GM23338 (cell line): ENCODE measurements at regions not wholly inside any gene's neighbourhood (a gene's known extent, or its start where the extent isn't known, plus 50 kb on each side); places are given as distances from the start of the nearest gene placed in this dataset.
"Not testable (repeated sequence)": the region's sequence is repeated elsewhere in the genome, so short reads cannot be mapped to it uniquely, and the experiment has no call there.

Experiments
- CREB1 ChIP-seq: fragments of 250-450 bp; sonication (Bioruptor Pico); IDR thresholded peaks from 2 replicates; pipeline ENCODE4 v1.5.0; 2020; ENCODE audit warnings: low read depth, mild to moderate bottlenecking, moderate library complexity
- EZH2 ChIP-seq: fragments of 200-600 bp; sonication (generic); IDR thresholded peaks from one replicate; pipeline ENCODE4 v1.8.0; 2017; ENCODE audit warnings: antibody characterized with exemption, mild to moderate bottlenecking, low read depth; ENCODE audit not compliant: unreplicated experiment
- JUNB ChIP-seq: IDR thresholded peaks from one replicate; pipeline ENCODE4 v1.6.1; 2016; ENCODE audit warnings: antibody characterized with exemption; ENCODE audit not compliant: unreplicated experiment
- POLR2AphosphoS5 ChIP-seq: IDR thresholded peaks from 2 replicates; pipeline ENCODE4 v1.6.1; 2016; ENCODE audit warnings: antibody characterized with exemption, low read depth
- TF ChIP-seq, protein P1 (sequence below), 2 experiments: fragments of 200-600 bp in 1 of 2; sonication (generic) in 1 of 2; conservative IDR thresholded peaks; 2 replicates each; pipeline versions ENCODE4 v1.5.1 to v1.6.1; 2016 to 2017; ENCODE audit warnings: antibody characterized with exemption in 2 of 2, low read depth in 2 of 2, mild to moderate bottlenecking in 2 of 2, moderate library complexity in 1 of 2
- TF ChIP-seq, protein P2 (sequence below): IDR thresholded peaks from one replicate; pipeline ENCODE4 v1.6.1; 2018; ENCODE audit warnings: antibody characterized with exemption; ENCODE audit not compliant: unreplicated experiment

DNA sequence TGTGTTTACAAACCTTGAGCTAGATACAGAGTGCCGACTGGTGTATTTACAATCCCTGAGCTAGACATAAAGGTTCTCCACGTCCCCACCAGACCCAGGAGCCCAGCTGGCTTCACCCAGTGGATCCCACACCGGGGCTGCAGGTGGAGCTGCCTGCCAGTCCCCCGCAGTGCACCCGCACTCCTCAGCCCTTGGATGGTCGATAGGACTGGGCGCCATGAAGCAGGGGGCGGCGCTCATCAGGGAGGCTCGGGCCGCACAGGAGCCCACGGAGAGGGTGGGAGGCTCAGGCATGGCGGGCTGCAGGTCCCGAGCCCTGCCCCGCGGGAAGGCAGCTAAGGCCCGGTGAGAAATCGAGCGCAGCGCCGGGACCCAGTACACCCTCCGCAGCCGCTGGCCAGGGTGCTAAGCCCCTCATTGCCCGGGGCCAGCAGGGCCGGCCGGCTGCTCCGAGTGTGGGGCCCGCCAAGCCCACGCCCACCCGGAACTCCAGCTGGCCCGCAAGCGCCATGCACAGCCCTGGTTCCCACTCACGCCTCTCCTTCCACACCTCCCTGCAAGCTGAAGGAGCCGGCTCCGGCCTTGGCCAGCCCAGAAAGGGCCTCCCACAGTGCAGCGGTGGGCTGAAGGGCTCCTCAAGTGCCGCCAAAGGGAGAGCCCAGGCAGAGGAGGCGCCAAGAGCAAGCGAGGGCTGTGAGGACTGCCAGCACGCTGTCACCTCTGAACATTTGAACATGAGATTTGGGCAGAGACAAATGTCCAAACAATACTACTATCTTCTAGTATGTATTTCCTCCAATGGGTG is 1820.7 kb downstream of the NCAM2 start:
- TF ChIP-seq, protein P1, sequence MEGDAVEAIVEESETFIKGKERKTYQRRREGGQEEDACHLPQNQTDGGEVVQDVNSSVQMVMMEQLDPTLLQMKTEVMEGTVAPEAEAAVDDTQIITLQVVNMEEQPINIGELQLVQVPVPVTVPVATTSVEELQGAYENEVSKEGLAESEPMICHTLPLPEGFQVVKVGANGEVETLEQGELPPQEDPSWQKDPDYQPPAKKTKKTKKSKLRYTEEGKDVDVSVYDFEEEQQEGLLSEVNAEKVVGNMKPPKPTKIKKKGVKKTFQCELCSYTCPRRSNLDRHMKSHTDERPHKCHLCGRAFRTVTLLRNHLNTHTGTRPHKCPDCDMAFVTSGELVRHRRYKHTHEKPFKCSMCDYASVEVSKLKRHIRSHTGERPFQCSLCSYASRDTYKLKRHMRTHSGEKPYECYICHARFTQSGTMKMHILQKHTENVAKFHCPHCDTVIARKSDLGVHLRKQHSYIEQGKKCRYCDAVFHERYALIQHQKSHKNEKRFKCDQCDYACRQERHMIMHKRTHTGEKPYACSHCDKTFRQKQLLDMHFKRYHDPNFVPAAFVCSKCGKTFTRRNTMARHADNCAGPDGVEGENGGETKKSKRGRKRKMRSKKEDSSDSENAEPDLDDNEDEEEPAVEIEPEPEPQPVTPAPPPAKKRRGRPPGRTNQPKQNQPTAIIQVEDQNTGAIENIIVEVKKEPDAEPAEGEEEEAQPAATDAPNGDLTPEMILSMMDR (conservative IDR thresholded peaks at IDR 0.05; ENCODE audit: low read depth in 2 of 2): not testable (repeated sequence)
- TF ChIP-seq, protein P2, sequence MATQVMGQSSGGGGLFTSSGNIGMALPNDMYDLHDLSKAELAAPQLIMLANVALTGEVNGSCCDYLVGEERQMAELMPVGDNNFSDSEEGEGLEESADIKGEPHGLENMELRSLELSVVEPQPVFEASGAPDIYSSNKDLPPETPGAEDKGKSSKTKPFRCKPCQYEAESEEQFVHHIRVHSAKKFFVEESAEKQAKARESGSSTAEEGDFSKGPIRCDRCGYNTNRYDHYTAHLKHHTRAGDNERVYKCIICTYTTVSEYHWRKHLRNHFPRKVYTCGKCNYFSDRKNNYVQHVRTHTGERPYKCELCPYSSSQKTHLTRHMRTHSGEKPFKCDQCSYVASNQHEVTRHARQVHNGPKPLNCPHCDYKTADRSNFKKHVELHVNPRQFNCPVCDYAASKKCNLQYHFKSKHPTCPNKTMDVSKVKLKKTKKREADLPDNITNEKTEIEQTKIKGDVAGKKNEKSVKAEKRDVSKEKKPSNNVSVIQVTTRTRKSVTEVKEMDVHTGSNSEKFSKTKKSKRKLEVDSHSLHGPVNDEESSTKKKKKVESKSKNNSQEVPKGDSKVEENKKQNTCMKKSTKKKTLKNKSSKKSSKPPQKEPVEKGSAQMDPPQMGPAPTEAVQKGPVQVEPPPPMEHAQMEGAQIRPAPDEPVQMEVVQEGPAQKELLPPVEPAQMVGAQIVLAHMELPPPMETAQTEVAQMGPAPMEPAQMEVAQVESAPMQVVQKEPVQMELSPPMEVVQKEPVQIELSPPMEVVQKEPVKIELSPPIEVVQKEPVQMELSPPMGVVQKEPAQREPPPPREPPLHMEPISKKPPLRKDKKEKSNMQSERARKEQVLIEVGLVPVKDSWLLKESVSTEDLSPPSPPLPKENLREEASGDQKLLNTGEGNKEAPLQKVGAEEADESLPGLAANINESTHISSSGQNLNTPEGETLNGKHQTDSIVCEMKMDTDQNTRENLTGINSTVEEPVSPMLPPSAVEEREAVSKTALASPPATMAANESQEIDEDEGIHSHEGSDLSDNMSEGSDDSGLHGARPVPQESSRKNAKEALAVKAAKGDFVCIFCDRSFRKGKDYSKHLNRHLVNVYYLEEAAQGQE: not testable (repeated sequence)
- TF ChIP-seq POLR2AphosphoS5; CREB1 (CRISPR knock-in tag); EZH2; JUNB: not testable (repeated sequence)
